Medulla oblongata (tissue), 1 donor: ENCODE measurements at regions not wholly inside any gene's neighbourhood (a gene's known extent, or its start where the extent isn't known, plus 50 kb on each side); places are given as distances from the start of the nearest gene placed in this dataset.
"Not testable (repeated sequence)": the region's sequence is repeated elsewhere in the genome, so short reads cannot be mapped to it uniquely, and the experiment has no call there.

ENCODE experiments used
- DNase-seq: peaks from one replicate; pipeline ENCODE4 v3.0.0-alpha.2; 2015; ENCODE audit errors: extremely low spot score

DNA sequence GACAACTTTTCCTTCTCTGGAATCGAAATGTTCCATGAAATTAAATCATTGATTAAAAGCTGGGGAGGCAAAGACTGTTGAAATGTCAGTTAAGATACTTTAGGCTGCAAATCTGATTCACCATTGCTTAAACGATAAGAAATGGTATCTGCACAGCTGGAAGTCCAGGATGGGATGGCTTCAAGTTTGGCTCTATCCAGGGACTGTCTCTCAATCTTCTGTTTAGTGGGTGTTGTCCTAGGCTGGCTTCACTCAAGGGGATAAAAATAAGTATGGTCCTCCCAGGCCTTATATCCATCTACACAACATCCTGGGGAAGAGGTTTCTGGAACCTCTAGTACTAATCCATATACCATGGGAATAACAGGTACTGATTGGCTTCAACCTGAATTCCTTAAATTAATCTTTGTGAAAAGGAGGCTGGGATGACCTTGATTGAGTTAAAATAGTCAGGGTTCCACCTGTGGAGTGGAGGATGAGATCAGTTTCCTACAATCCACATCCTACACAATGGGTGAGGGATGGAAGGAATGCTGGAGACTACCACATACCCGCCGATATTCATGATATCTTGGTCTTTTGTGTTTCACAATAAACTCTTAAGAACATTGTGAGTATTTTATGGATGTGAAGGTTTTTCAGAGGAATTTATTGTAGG lies 156.0 kb upstream of the L3MBTL4 start:
- no peak for DNase-seq

DNA sequence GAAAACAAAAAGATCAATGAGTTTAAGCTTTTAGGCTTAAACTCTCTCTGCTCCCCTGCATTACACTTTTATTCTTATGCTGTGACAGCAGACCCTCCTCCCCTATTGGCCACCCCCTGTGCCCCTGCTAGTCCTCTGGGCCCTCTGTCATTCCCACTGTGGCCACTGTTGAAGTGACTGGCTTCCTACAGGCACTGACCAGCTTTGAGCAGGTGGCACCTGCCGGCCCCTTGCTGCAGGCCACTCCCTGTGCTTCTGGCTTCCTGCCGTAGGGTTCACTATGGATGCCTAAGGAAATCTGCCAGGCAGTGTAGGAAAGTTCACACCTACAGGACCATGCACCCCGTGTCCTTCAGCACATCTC lies 156.5 kb upstream of the L3MBTL4 start:
- no peak for DNase-seq

DNA sequence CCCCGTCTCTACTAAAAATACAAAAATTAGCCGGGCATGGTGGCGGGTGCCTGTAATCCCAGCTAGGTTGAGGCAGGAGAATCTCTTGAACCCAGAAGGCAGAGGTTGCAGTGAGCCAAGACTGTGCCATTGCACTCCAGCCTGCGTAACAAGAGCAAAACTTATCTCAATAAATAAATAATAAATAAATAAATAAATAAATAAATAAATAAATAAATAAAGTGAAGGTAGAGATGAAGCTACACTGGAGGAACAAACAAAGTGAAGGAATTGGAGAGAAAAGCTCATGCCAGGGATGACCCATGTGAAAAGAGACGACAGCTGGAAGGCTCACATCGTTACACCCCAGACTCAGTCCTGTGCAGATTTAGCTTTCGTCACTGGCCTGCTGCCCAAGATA lies 157.3 kb upstream of the ARHGAP28 start:
- DNase-seq, result not testable (repeated sequence)

DNA sequence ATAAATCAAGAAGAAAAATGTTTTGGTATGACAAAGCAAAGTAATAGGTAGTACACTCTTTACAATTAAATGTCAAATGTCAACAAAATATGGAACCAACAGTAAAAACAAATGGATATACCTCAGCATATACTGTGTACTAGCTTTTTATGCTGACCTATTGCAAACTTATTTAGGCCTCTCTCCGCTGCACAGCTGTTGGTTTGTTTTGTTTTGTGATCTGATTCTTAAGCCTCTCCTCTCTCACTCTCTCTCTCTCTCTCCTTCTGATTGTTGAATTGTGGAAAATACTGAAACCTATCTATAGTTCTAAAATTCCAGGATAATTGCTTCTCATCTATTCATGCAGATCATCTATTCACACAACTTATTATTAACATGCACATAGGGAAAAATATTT lies 154.9 kb upstream of the ARHGAP28 start:
- DNase-seq, result no peak

DNA sequence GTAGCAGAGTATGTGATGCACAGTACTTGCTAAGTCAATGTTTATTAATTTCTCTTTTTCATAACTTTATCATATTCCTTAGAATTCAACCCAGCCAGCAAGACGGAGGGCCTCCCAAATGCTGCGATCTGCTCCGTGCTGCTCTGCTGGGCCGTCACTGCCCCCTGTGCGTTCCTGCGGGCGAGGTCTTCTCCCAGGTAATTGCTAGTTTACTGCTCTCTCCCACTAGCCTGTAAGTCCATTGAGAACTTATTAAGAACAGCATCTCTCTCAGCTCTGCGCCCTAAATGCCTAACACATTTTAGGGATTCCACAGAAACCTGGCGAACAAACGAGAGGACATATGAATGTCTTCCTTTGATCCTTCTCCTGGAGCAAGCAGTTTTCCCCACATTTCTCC lies 153.6 kb upstream of the ARHGAP28 start:
- no peak for DNase-seq

DNA sequence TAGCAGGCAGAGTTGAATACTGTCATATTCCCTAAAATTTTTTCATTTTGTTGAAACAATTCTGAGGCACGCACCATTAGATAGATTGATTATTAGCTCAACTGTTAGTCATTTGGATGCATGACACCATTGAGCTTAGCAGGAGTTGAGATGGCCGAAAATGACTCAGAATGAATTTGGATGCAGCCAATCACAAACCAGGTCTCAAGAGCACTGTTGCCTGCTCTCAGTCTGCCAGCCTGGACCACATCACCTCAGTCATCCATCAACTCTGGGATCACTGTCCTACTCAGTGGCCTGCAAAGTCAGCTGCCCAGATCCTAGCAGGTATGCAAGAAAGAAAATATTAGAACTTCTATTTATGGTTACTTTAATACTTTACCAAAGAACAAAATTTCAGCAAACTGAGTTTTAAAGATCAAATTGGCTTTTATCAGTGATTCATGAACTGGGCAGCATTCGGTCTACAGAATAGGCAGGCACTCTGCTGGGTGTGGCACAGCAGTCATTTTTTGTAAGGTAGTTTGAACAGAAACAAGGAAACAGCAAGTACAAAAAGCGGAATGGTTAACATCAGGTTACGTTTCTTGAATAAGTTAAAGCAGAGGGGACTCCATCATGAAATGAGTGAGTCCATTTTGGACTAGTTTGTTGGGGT lies 152.7 kb upstream of the ARHGAP28 start:
- no peak for DNase-seq

DNA sequence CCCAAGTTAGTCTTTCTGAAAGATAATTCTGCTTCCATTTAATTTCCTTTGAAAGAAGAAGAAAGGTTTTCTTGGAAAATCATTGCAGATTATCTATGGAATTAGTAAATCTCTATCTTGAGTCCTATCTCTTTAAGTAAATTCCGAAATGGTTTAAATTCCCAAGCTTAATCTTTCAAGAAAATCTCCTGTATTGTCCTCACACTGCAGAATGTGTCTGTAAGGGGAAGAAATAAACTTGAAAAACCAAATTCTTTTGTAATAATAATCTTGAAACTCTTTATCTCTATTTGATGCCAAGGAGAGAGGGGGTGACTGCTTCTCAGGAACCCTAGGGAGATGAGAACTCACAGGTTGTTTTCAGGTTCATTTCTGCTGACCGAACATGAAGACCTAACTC lies 150.8 kb upstream of the ARHGAP28 start:
- DNase-seq, result no peak

DNA sequence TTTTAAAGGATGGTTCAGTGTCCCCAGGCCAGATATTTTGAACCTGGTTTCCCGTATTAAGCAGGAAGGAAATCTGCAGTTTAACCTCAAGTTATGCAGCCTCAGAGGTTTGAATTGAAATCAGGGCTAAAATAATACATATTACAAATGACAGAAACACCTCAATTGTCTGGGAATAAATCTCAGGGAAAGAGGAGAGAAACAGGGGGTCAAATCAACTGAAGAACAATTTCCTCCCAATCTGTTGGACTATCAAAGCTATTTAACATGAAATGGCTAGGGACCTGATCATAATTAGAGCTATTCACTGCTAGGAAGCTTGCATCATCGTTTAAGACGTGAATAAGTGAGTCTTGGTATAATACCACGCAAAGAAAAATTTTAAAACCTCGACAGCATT lies 150.0 kb upstream of the ARHGAP28 start:
- DNase-seq, result no peak

DNA sequence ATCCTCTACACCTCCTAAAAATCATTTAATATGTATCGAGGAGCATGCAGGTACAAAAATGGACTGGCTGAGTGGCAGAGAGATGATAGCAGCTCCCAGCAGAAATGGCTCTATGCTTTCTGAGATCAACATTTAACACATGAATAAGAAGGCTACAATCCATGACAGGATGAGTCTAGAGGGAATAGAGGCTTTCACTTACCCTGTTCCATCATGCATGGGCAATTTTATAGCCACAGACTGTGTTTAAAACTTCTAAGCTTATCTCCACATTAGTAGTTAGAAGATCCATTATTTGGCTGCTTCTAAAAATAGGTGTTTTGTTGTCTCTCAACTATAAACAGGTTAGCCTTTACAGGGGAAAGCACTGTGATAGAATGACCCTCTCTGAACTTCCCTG lies 149.1 kb upstream of the ARHGAP28 start:
- DNase-seq, result no peak

DNA sequence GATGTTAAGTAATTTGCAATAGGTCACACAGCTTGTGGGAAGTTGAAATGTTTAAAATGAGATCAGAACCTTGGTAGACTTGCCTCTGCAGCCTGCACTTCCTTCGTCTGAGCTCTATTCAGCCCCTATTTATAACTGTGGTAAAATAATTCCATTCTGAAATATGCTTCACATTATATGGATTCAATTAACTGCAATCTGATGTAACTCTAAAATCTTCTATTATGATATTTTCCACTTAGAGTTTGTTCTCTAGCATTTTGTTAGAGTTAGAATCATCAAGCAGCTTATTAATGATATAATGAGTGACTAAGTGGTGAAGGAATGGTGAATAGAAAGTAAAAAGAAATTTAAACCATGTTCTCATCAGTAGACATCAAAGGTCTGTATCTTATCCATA lies 139.6 kb upstream of the ARHGAP28 start:
- DNase-seq, result no peak

DNA sequence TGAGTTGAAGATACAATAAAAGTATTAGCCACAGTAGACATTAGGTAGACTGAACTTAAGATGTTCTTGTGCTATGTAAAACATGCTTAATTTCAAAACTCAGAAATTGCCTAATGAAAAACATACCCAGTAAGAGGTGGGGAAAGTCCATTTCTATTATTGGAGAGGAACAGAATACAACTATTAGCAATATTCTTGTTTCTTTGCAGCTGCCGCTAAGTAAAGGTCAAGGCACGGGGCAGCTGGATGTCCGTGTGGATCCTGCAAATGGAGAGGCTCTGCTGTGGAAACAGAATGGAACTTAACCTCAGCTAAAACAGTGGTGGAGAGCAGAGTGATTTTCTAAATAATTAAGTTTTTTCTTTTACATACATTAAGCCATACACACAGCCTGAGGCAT lies 139.2 kb upstream of the ARHGAP28 start:
- DNase-seq, result no peak

DNA sequence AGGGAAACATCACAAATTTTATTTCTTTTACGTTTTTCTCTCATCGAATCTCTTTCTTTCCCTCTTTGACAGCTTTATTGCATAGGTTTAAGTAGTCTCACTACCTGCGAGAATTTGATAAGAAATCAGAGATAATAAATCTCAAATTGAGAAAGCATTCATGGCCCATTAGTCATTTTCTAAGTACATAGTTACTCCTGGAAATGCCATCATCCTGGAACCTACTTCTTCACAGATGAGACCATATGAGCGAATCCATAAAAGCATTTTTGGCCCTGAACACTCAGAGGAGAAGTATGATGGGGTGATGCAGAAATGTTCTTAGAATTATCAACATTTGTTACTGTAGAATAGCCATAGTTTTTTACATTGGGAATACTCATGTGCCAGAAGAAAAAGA lies 138.0 kb upstream of the ARHGAP28 start:
- DNase-seq, result no peak

DNA sequence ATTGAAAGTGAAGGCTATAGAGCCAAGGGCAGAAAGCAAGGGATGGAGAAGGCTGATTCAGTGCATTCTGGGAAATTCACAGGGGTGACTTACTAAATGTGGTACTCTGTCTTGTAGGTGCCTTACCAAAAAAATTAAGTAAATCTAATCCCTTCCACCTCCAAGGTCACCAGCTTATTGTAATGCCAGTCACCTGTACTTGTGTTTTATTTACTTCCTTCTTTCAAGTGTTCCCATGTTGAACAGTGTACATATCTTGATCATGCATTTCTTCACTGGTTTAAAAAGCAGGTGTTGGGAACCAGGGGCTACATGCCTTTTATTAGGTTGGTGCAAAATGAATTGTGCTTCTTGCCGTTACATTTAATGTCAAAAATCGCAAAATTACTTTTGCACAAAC lies 137.0 kb upstream of the ARHGAP28 start:
- no peak for DNase-seq

DNA sequence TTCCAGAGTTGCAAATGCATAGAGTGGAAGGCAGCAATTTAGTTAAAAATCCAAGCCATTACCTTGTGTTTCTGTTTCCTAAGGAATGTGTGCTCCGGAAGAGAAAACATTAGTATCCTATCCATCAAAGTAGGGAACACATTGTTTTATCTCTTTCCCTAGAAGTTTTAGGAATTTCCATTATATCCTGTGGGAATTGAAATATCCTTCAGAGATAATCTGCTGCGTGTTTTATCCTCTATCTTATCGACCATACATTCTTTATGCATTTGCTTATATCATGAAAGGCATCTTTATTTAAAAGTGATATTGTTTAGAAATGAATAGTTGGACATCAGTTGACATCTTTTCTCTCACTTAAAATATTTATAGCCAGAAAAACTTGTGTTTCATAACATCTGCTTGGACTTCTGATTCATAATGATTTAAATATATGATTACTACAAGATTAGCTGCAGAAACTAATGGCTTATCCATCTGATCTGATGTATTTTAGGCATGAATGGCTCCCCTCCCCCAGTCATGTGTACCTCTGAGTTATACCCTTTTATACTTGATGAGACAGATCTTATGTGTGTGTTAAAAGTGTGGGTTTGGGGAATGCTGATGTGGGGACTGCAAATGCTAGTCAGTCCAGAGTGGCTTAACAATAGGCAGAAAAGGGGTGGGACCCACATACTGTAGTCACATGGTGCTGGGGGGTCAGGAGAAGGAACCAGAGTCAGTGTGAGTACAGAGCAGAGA lies 136.2 kb upstream of the ARHGAP28 start:
- no peak for DNase-seq

DNA sequence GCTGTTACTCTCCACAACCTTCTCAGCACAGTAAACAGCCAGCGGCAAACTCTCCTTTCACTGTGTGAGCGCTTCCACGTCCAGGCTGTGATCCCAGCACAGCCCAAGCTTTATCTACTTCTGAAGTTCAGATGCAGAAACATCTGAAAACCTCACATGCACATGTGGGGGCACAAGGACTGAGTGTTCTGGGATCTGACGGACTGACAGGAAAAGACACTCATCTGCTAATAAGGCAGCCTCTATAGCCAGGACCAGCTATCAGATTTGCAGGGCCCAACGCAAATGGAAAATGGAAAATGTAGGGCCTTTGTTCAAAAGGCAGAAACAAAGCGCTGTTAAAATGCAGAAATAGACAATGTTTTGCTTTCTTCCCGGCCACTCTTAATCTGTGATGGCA lies 133.8 kb upstream of the ARHGAP28 start:
- DNase-seq, result peak; percentile 62

DNA sequence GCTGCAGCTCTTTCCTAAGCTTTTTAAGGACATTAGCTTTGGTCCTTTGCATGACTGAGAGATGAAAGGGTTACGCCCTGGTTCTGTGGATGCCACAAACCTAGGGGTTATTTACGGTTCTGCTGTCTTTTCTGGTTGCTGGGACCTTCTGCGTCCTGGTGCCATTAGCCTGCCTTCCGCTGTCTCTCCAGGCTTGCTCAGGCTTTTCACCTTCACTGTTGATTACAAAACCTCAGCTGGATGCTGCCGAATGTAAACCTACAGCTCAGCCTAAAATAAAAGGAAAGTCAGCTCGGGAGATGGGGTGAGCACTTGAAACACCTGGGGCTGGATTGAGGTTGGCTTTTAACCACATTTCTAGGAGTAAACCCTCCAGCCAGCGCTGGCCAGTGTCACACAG lies 130.9 kb upstream of the ARHGAP28 start:
- no peak for DNase-seq

DNA sequence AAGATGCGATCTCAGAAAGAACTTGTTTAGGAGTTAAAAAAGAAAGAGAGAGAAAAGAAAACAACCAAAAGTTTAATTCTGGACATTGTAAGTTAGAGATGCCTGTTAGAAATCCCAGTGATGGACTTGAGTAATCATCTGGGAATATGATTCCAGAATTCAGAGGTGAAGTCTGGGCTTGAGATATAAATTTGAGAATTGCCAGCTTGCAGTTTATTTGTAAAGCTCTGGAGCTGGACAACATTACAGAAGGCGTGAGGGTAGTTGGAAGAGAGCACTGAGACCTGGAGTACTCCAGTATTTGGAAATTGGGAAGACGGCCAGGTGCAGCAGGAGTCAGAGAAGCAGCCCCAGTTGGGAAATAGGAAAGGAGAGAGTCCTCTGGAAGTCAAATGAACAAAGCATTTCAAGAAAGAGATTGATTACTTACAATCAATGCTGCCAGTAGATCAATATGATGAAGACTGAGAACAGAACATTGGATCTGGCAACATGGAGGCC lies 128.8 kb upstream of the ARHGAP28 start:
- no peak for DNase-seq

DNA sequence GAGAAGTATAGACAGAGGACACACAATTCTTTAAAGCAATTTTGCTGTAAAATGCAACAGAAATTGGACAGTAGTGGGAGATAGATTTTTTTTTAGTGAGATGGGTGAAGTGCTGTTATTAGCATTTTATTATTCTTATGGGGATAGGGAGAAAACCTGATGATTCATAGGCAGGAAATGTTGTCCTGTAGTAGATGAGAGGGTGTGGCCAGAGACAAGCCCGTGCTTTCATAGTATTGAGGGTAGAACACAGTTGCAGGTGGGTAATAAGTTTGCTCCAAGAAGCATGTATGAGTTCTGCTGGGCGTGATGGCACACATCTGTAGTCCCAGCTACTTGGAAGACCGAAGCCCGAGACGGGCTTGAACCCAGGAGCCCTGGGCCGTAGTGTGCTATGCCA lies 128.3 kb upstream of the ARHGAP28 start:
- DNase-seq, result no peak

DNA sequence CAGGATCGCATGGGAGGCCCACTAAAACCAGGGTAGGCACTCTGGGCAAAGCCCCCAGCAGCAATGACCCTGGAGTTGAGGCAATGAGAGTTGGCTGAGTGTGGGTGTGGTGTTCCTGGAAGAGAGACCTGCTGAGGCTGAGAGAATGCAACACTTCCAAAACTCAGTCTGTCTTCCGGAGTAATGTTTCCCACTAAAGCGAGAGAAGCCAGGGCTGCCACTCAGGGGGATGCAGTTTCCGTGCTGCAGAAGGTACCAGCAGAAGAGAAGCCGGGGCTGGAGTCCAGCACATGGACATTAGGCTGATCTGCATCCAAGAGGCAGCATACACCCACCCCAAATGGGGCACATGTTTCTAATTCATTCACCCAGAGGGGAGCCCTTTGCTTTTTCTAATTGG lies 127.2 kb upstream of the ARHGAP28 start:
- DNase-seq, result no peak

DNA sequence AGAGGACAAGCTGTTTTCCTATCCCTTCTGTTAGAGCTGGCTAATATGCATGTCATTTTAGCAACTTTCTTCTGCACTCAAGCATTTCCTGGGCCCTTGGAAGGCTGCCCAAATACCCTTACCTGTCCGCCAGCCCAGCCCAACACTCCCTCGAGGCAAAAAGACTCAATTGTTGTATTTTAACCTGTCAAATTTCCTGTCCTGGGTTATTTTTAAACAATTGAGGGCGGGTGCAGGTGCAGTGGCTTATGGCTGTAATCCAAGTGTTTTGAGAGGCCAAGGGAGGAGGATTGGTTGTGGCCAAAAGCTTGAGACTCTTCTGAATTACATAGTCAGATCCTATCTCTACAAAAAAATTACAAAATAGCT lies 125.0 kb upstream of the ARHGAP28 start:
- DNase-seq, result no peak

DNA sequence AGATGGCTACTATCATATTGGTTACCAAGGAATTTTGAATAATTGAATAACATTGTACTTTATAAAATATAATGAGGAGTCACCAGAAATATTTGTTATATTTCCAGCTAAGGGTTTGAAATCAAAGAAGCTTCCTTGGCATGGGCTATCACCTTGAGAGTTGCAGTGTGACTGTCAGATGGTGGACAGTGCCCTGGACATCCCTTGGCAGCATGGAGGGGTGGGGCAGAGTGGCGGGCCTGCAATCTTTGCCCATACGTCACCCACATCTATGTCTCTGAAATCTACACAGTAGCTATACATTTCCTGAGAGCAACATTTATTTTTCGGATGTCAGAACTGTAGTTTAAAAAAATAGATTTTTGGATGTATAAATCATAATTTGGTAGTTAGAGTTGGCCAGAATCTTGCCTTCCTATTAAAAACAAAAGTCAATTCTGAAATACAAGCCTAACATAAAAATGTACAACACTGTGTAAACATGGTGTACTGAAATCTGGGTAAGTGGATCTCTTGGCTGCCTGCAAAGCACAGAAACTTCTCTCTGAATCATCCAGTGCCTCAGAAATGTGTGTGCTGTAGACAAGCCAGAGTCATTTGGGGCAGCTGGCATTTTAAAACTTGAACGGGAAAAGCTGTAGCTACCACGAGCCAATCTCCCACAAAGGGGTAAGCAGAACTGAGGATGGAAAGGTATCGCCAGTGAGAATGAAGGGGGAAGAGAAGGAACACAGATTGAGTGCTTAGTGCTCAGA lies 124.2 kb upstream of the ARHGAP28 start:
- no peak for DNase-seq

DNA sequence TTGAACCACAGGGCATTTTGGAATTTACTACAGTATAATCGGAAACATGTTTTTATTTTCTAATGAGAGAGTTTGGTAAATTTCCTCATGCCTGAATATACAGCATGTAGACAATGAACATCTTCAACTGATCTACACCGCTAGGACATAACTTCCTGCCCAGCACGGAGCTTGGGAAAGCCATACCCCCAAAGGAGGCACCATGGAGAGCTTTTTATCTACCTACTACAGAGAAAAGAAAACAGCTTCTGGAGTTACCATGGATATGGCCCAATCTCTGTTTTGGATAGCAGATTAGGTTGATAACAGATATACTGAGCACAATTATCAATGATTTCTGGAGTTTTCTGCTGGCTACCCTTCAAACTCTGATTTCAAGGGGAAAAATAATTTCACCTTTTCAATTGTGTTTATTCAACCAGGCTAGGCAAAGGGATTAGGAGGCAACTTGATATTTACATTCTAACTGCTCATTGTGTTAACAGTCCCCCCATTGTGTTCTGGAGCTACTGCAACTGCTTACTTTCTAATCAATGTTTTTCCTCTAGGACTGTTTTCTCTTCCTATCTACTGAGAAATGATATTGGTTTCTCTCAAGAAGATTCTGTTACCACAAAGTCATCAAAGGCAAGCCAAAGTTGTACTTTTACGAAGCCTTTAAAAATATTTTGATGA lies 123.0 kb upstream of the ARHGAP28 start:
- no peak for DNase-seq
